HG03575 (cell line): ENCODE measurements at regions not wholly inside any gene's neighbourhood (a gene's known extent, or its start where the extent isn't known, plus 50 kb on each side); places are given as distances from the start of the nearest gene placed in this dataset.
"Not testable (repeated sequence)": the region's sequence is repeated elsewhere in the genome, so short reads cannot be mapped to it uniquely, and the experiment has no call there.

Source experiments
- ATAC-seq: cut with Tn5 transposase; IDR thresholded peaks from one replicate; pipeline ENCODE4 v1.9.1; 2021; ENCODE audit not compliant: unreplicated experiment, insufficient number of reproducible peaks, low FRiP score; ENCODE audit errors: extremely low read depth

- ATAC-seq, result no peak
These were observed 1304.4 kb upstream of the ACVR2A start for GRCh38 chr2:146540271-146540932.

GRCh38 chr2:146539739-146540138 lies 1305.1 kb upstream of the ACVR2A start:
- ATAC-seq, result not testable (repeated sequence)

- no peak for ATAC-seq
These were observed 1307.4 kb upstream of the ACVR2A start for GRCh38 chr2:146537477-146537876.

- ATAC-seq, result no peak
These were observed 1312.2 kb upstream of the ACVR2A start for GRCh38 chr2:146532509-146533147.

GRCh38 chr2:146532009-146532408 lies 1312.8 kb upstream of the ACVR2A start:
- ATAC-seq, result no peak

- ATAC-seq, result no peak
These were observed 1313.9 kb upstream of the ACVR2A start for GRCh38 chr2:146530886-146531285.

- no peak for ATAC-seq
These were observed 1317.7 kb upstream of the ACVR2A start for GRCh38 chr2:146527166-146527565.

GRCh38 chr2:146523196-146523595 lies 1321.6 kb upstream of the ACVR2A start:
- ATAC-seq, result no peak

GRCh38 chr2:146506851-146507250 lies 1338.0 kb upstream of the ACVR2A start:
- ATAC-seq, result no peak

GRCh38 chr2:146503366-146503765 lies 1341.5 kb upstream of the ACVR2A start:
- ATAC-seq, result no peak

GRCh38 chr2:146496248-146496647 lies 1348.6 kb upstream of the ACVR2A start:
- no peak for ATAC-seq

- ATAC-seq, result no peak
These were observed 1355.4 kb upstream of the ACVR2A start for GRCh38 chr2:146489386-146489785.

- no peak for ATAC-seq
These were observed 1363.2 kb upstream of the ACVR2A start for GRCh38 chr2:146481629-146482028.

GRCh38 chr2:146477383-146477782 lies 1367.4 kb upstream of the ACVR2A start:
- ATAC-seq, result no peak

GRCh38 chr2:146468578-146468977 lies 1376.3 kb upstream of the ACVR2A start:
- no peak for ATAC-seq

GRCh38 chr2:146467425-146467824 lies 1377.4 kb upstream of the ACVR2A start:
- no peak for ATAC-seq

- ATAC-seq, result no peak
These were observed 1379.4 kb upstream of the ACVR2A start for GRCh38 chr2:146465460-146465859.

- ATAC-seq, result no peak
These were observed 1383.8 kb upstream of the ACVR2A start for GRCh38 chr2:146461068-146461467.

GRCh38 chr2:146458585-146458984 lies 1386.2 kb upstream of the ACVR2A start:
- ATAC-seq, result no peak

- ATAC-seq, result no peak
These were observed 1387.6 kb upstream of the ACVR2A start for GRCh38 chr2:146457221-146457620.

- ATAC-seq, result no peak
These were observed 1389.5 kb upstream of the ACVR2A start for GRCh38 chr2:146455325-146455724.
